IMR-90 (cell line): ENCODE measurements at regions not wholly inside any gene's neighbourhood (a gene's known extent, or its start where the extent isn't known, plus 50 kb on each side); places are given as distances from the start of the nearest gene placed in this dataset.

Source experiments
- ATAC-seq: fragments of 200-7000 bp; cut with Tn5 transposase; 2 replicates; pipeline ENCODE4 v1.9.1; 2020; ENCODE audit warnings: low read depth, mild to moderate bottlenecking, moderate library complexity
- BruUV-seq: library from RNA; stranded (reverse); fragments of 400-500 nt; replicated peaks from 2 replicates; lab custom pipeline; 2021; lab: Mats Ljungman, UMichigan
- CTCF ChIA-PET: fragments of 300-600 bp; formaldehyde crosslinking; extraction: SDS; loops from one replicate; lab custom pipeline; 2021; ENCODE audit warnings: antibody characterized with exemption; lab: Yijun Ruan, JAX
- POLR2A ChIA-PET: fragments of 300-600 bp; sonication (Branson Sonifier 250); formaldehyde crosslinking; loops from one replicate; lab custom pipeline; 2022; ENCODE audit warnings: antibody characterized with exemption; ENCODE audit not compliant: unreplicated experiment; lab: Charles Lee
- DNase-seq: peaks from one replicate; pipeline ENCODE4 v3.0.0; 2013
- H2AFZ ChIP-seq: replicated peaks from 2 replicates; pipeline ENCODE3; 2013; ENCODE audit warnings: low read length, mild to moderate bottlenecking; ENCODE audit not compliant: poor library complexity
- H2AK5ac ChIP-seq: 2 replicates; pipeline ENCODE4 v1.6.1; 2013; ENCODE audit warnings: low read depth, low read length, inconsistent platforms
- H2AK9ac ChIP-seq: replicated peaks from 2 replicates; pipeline ENCODE3; 2013; ENCODE audit warnings: mild to moderate bottlenecking, low read depth, low read length, moderate library complexity; ENCODE audit not compliant: poor library complexity
- H2BK120ac ChIP-seq: 2 replicates; pipeline ENCODE4 v1.6.1; 2013; ENCODE audit warnings: low read depth, low read length, inconsistent platforms
- H2BK15ac ChIP-seq: 3 replicates; pipeline ENCODE4 v1.6.1; 2013; ENCODE audit warnings: low read depth, low read length, inconsistent platforms
- H2BK20ac ChIP-seq: 2 replicates; pipeline ENCODE4 v1.6.1; 2013; ENCODE audit warnings: low read depth, mild to moderate bottlenecking, inconsistent platforms, low read length, moderate library complexity
- H2BK5ac ChIP-seq: 2 replicates; pipeline ENCODE4 v1.6.1; 2013; ENCODE audit warnings: mild to moderate bottlenecking, low read depth, low read length, inconsistent platforms; ENCODE audit not compliant: poor library complexity, severe bottlenecking
- H3K14ac ChIP-seq: replicated peaks from 2 replicates; pipeline ENCODE4 v1.6.1; 2013; ENCODE audit warnings: low read depth, low read length, inconsistent platforms
- H3K18ac ChIP-seq: 2 replicates; pipeline ENCODE4 v1.6.1; 2013; ENCODE audit warnings: low read depth, low read length, control low read depth
- H3K23ac ChIP-seq: 2 replicates; pipeline ENCODE4 v1.6.1; 2013; ENCODE audit warnings: low read depth, low read length, inconsistent platforms
- H3K27ac ChIP-seq: 2 replicates; pipeline ENCODE4 v1.5.1; 2013; ENCODE audit warnings: mild to moderate bottlenecking, control low read depth, low read length; ENCODE audit not compliant: insufficient read depth
- H3K27me3 ChIP-seq: 2 replicates; pipeline ENCODE4 v1.6.1; 2013; ENCODE audit warnings: low read length; ENCODE audit not compliant: control insufficient read depth, insufficient read depth
- H3K36me3 ChIP-seq: 2 replicates; pipeline ENCODE4 v1.6.1; 2013; ENCODE audit warnings: low read length, mixed read lengths; ENCODE audit not compliant: control insufficient read depth, insufficient read depth
- H3K4ac ChIP-seq: 2 replicates; pipeline ENCODE4 v1.6.1; 2013; ENCODE audit warnings: low read depth, low read length, inconsistent platforms
- H3K4me1 ChIP-seq: 2 replicates; pipeline ENCODE4 v1.6.1; 2013; ENCODE audit warnings: low read length, mixed read lengths; ENCODE audit not compliant: control insufficient read depth, insufficient read depth
- H3K4me2 ChIP-seq: 2 replicates; pipeline ENCODE4 v1.6.1; 2013; ENCODE audit warnings: low read depth, mild to moderate bottlenecking, control low read depth, low read length, moderate library complexity
- H3K4me3 ChIP-seq: 2 replicates; pipeline ENCODE4 v1.5.1; 2013; ENCODE audit warnings: low read depth, mild to moderate bottlenecking, control low read depth, low read length, moderate library complexity; ENCODE audit not compliant: insufficient read depth
- H3K56ac ChIP-seq: 2 replicates; pipeline ENCODE4 v1.6.1; 2013; ENCODE audit warnings: low read length, inconsistent platforms; ENCODE audit not compliant: insufficient read depth; ENCODE audit errors: extremely low read depth
- H3K79me1 ChIP-seq, 2 experiments: 2 replicates each; pipeline ENCODE4 v1.6.1; 2013; ENCODE audit warnings: low read length in 2 of 2, inconsistent platforms in 1 of 2, low read depth in 1 of 2
- H3K9ac ChIP-seq: 2 replicates; pipeline ENCODE4 v1.6.1; 2013; ENCODE audit warnings: low read depth, low read length, control low read depth
- H3K9me1 ChIP-seq: 2 replicates; pipeline ENCODE4 v1.6.1; 2013; ENCODE audit warnings: low read length, inconsistent platforms; ENCODE audit not compliant: insufficient read depth
- H3K9me3 ChIP-seq: 2 replicates; pipeline ENCODE4 v1.6.1; 2013; ENCODE audit warnings: low read length; ENCODE audit not compliant: control insufficient read depth, insufficient read depth
- H4K20me1 ChIP-seq: 2 replicates; pipeline ENCODE4 v1.6.1; 2013; ENCODE audit warnings: low read length, inconsistent platforms; ENCODE audit not compliant: insufficient read depth
- H4K5ac ChIP-seq: 2 replicates; pipeline ENCODE4 v1.6.1; 2013; ENCODE audit warnings: mild to moderate bottlenecking, low read depth, low read length, control low read depth
- H4K8ac ChIP-seq, 2 experiments: 2 replicates each; pipeline ENCODE4 v1.6.1; 2013; ENCODE audit warnings: low read depth in 2 of 2, low read length in 2 of 2, control low read depth in 1 of 2, inconsistent platforms in 1 of 2
- H4K91ac ChIP-seq: 2 replicates; pipeline ENCODE4 v1.6.1; 2013; ENCODE audit warnings: low read depth, low read length, inconsistent platforms; ENCODE audit not compliant: insufficient read depth
- FOS ChIP-seq: fragments of 150-350 bp; IDR thresholded peaks from 2 replicates; pipeline ENCODE4 v1.6.1; 2016; ENCODE audit warnings: low read depth, low read length
- MAFK ChIP-seq: IDR thresholded peaks from 2 replicates; pipeline ENCODE4 v1.6.1; 2012; ENCODE audit warnings: low read depth, low read length, improper control_type of control experiment
- MAZ ChIP-seq: IDR thresholded peaks from 2 replicates; pipeline ENCODE4 v1.6.1; 2012; ENCODE audit warnings: low read depth, mild to moderate bottlenecking, low read length, improper control_type of control experiment, moderate library complexity, borderline replicate concordance
- NFE2L2 ChIP-seq: fragments of 150-350 bp; IDR thresholded peaks from 2 replicates; pipeline ENCODE4 v1.6.1; 2016; ENCODE audit warnings: low read depth, mild to moderate bottlenecking, low read length
- RCOR1 ChIP-seq: IDR thresholded peaks from 2 replicates; pipeline ENCODE4 v1.6.1; 2012; ENCODE audit warnings: mild to moderate bottlenecking, low read length, improper control_type of control experiment; ENCODE audit not compliant: insufficient replicate concordance
- WGBS, 2 experiments: methylation state at CpG; one replicate each; pipeline versions ENCODE4 v1.1.5 to v1.1.7; 2013; ENCODE audit warnings: missing lambda C conversion rate in 2 of 2; ENCODE audit not compliant: insufficient read length in 1 of 2; ENCODE audit errors: extremely low coverage in 2 of 2; 5-methylcytosine and 5-hydroxymethylcytosine counted together
- dilution Hi-C: fragments of 300-500 bp; cut with HindIII; formaldehyde crosslinking; loops from one replicate; pipeline ENCODE4 v1.14.3; 2018; ENCODE audit warnings: low sequenced_read_pairs; ENCODE audit not compliant: unreplicated experiment
- in situ Hi-C: fragments of 300-500 bp; cut with MboI; formaldehyde crosslinking; loops from 3 replicates; pipeline ENCODE4 v1.14.3; 2019; ENCODE audit warnings: low sequenced_read_pairs, inconsistent platforms, mixed read lengths
- intact Hi-C: fragments of 100-400 bp; cut with micrococcal nuclease; formaldehyde crosslinking; loops from 2 replicates; pipeline ENCODE4 v1.10.0; 2022

GRCh38 chr18:78884502-78884901 is 95.1 kb upstream of the SALL3 start:
- intact Hi-C loops: no loop called here
- no peaks in the 10 kb centered on the region for H3K79me1 ChIP-seq
- no peaks in the 10 kb centered on the region for H4K20me1 ChIP-seq
- no peaks in the 10 kb centered on the region for H3K27me3 ChIP-seq
- no peak overlapping the region for H2BK15ac ChIP-seq
- H3K27ac ChIP-seq: no peak overlapping the region
- POLR2A ChIA-PET: no interaction called here
- no peaks in the 10 kb centered on the region for H3K9me1 ChIP-seq
- no peaks in the 10 kb centered on the region for H3K4me1 ChIP-seq
- H3K4me3 ChIP-seq: no peak overlapping the region
- TF ChIP-seq NFE2L2 (no peak), FOS (no peak), MAZ (no peak), MAFK (no peak), RCOR1 (no peak)
- peaks cover 16% of the 10 kb centered on the region for H3K9me3 ChIP-seq
- H2AFZ ChIP-seq: no peak overlapping the region
- H3K9ac ChIP-seq: no peak overlapping the region
- no peak overlapping the region for H4K5ac ChIP-seq
- WGBS, 2 experiments: no CpG with 5 or more reads among the region's 1 CpG
- H2AK9ac ChIP-seq: no peak overlapping the region
- H2AK5ac ChIP-seq: no peak overlapping the region
- H2BK20ac ChIP-seq: no peak overlapping the region
- no TSS peak for BruUV-seq
- dilution Hi-C loops: no loop called here
- CTCF ChIA-PET: no interaction called here
- no peak overlapping the region for H4K8ac ChIP-seq
- DNase-seq (no peak), ATAC-seq (no peak)
- H3K23ac ChIP-seq: no peak overlapping the region
- H3K18ac ChIP-seq: no peak overlapping the region
- in situ Hi-C loops: no loop called here
- H2BK5ac ChIP-seq: no peak overlapping the region
- H4K91ac ChIP-seq: no peak overlapping the region
- no peak overlapping the region for H3K4ac ChIP-seq
- no peak overlapping the region for H3K56ac ChIP-seq
- no peak overlapping the region for H3K14ac ChIP-seq
- no peak overlapping the region for H2BK120ac ChIP-seq
- H3K4me2 ChIP-seq: no peak overlapping the region
- H3K36me3 ChIP-seq: no peaks in the 10 kb centered on the region
